HEK293 (cell line): ENCODE measurements at regions not wholly inside any gene's neighbourhood (a gene's known extent, or its start where the extent isn't known, plus 50 kb on each side); places are given as distances from the start of the nearest gene placed in this dataset.

ENCODE experiments used
- CTCF ChIA-PET: fragments of 350-600 bp; formaldehyde crosslinking; extraction: SDS; loops from one replicate; lab custom pipeline; 2021; ENCODE audit warnings: antibody characterized with exemption; lab: Yijun Ruan, JAX
- POLR2A ChIA-PET: fragments of 300-600 bp; formaldehyde crosslinking; extraction: SDS; loops from one replicate; lab custom pipeline; 2020; ENCODE audit warnings: antibody characterized with exemption, inconsistent platforms; lab: Yijun Ruan, JAX
- H3K27ac ChIP-seq: fragments of 200-500 bp; sonication (Bioruptor generic); 2 replicates; pipeline ENCODE4 v1.5.1; 2014; ENCODE audit warnings: low read depth, low read length, control low read depth, inconsistent platforms; ENCODE audit errors: extremely low read depth
- H3K36me3 ChIP-seq, 2 experiments: fragments of 200-500 bp in 1 of 2; sonication (Bioruptor generic) in 1 of 2; 1 replicate in 1 of 2; 2 replicates in 1 of 2; pipeline ENCODE4 v1.5.1; 2014 to 2017; ENCODE audit warnings: inconsistent platforms in 2 of 2, low read length in 2 of 2; ENCODE audit not compliant: control insufficient read depth in 2 of 2, insufficient read depth in 1 of 2
- H3K4me1 ChIP-seq: fragments of 200-500 bp; sonication (Bioruptor generic); 2 replicates; pipeline ENCODE4 v1.5.1; 2014; ENCODE audit warnings: mild to moderate bottlenecking, low read length, inconsistent platforms; ENCODE audit not compliant: control insufficient read depth, insufficient read depth
- H3K4me3 ChIP-seq: 2 replicates; pipeline ENCODE4 v1.5.1; 2011; ENCODE audit warnings: low read depth, mild to moderate bottlenecking, control low read depth, low read length, moderate library complexity
- H3K9me3 ChIP-seq: fragments of 200-500 bp; sonication (Bioruptor generic); 2 replicates; pipeline ENCODE4 v1.5.1; 2014; ENCODE audit warnings: low read depth, low read length, inconsistent platforms; ENCODE audit not compliant: control insufficient read depth, insufficient read depth
- ELK4 ChIP-seq: IDR thresholded peaks from 2 replicates; pipeline ENCODE4 v1.6.1; 2011; ENCODE audit warnings: mild to moderate bottlenecking, low read depth, low read length, borderline replicate concordance
- GFI1B ChIP-seq: fragments of 450-650 bp; formaldehyde crosslinking; IDR thresholded peaks from 2 replicates; pipeline ENCODE4 v1.5.1; 2016; ENCODE audit warnings: missing biosample characterization, missing genetic modification characterization
- PBX3 ChIP-seq: sonication (generic); formaldehyde crosslinking; IDR thresholded peaks from 2 replicates; pipeline ENCODE4 v1.8.1; 2022; ENCODE audit warnings: mild to moderate bottlenecking, moderate library complexity, missing genetic modification reagents
- SETDB1 ChIP-seq: IDR thresholded peaks from one replicate; pipeline ENCODE4 v1.6.1; 2017; ENCODE audit warnings: mild to moderate bottlenecking, low read length, moderate library complexity, mixed read lengths; ENCODE audit not compliant: insufficient read length
- ZBTB17 ChIP-seq: fragments of 450-650 bp; formaldehyde crosslinking; IDR thresholded peaks from 2 replicates; pipeline ENCODE4 v1.5.1; 2016; ENCODE audit warnings: missing biosample characterization, missing genetic modification characterization
- ZBTB21 ChIP-seq: fragments of 450-650 bp; formaldehyde crosslinking; IDR thresholded peaks from 2 replicates; pipeline ENCODE4 v1.5.1; 2017; ENCODE audit warnings: missing biosample characterization, missing genetic modification characterization
- ZBTB8A ChIP-seq: fragments of 450-650 bp; formaldehyde crosslinking; IDR thresholded peaks from 2 replicates; pipeline ENCODE4 v1.5.1; 2016; ENCODE audit warnings: missing biosample characterization, missing genetic modification characterization
- ZIC2 ChIP-seq: fragments of 450-650 bp; formaldehyde crosslinking; IDR thresholded peaks from 2 replicates; pipeline ENCODE4 v1.5.1; 2016; ENCODE audit warnings: missing biosample characterization, missing genetic modification characterization
- ZNF133 ChIP-seq: fragments of 450-650 bp; formaldehyde crosslinking; IDR thresholded peaks from 2 replicates; pipeline ENCODE4 v1.5.1; 2016; ENCODE audit warnings: missing biosample characterization, missing genetic modification characterization
- ZNF23 ChIP-seq: fragments of 450-650 bp; formaldehyde crosslinking; IDR thresholded peaks from 2 replicates; pipeline ENCODE4 v1.5.1; 2016; ENCODE audit warnings: missing biosample characterization, missing genetic modification characterization, borderline replicate concordance
- ZNF26 ChIP-seq: fragments of 450-650 bp; formaldehyde crosslinking; IDR thresholded peaks from 2 replicates; pipeline ENCODE4 v1.5.1; 2016; ENCODE audit warnings: missing biosample characterization, missing genetic modification characterization
- ZNF280C ChIP-seq: fragments of 450-650 bp; formaldehyde crosslinking; IDR thresholded peaks from 2 replicates; pipeline ENCODE4 v1.5.1; 2016; ENCODE audit warnings: missing biosample characterization, missing genetic modification characterization
- ZNF335 ChIP-seq: fragments of 450-650 bp; formaldehyde crosslinking; conservative IDR thresholded peaks from 2 replicates; pipeline ENCODE4 v1.5.1; 2016; ENCODE audit warnings: missing biosample characterization, missing genetic modification characterization
- ZNF350 ChIP-seq: fragments of 450-650 bp; formaldehyde crosslinking; IDR thresholded peaks from 2 replicates; pipeline ENCODE4 v1.5.0; 2017; ENCODE audit warnings: missing biosample characterization, mild to moderate bottlenecking, missing genetic modification characterization
- ZNF501 ChIP-seq: fragments of 450-650 bp; formaldehyde crosslinking; IDR thresholded peaks from 2 replicates; pipeline ENCODE4 v1.5.1; 2016; ENCODE audit warnings: missing biosample characterization, missing genetic modification characterization
- ZNF600 ChIP-seq: fragments of 450-650 bp; formaldehyde crosslinking; IDR thresholded peaks from 2 replicates; pipeline ENCODE4 v1.5.1; 2016; ENCODE audit warnings: missing biosample characterization, missing genetic modification characterization
- ZNF660 ChIP-seq: fragments of 450-650 bp; IDR thresholded peaks from 2 replicates; pipeline ENCODE4 v1.5.1; 2018; ENCODE audit warnings: missing biosample characterization, mild to moderate bottlenecking, missing genetic modification characterization
- ZNF677 ChIP-seq: fragments of 450-650 bp; IDR thresholded peaks from 2 replicates; pipeline ENCODE4 v1.5.0; 2018; ENCODE audit warnings: missing biosample characterization, mild to moderate bottlenecking, missing genetic modification characterization, moderate library complexity
- ZNF747 ChIP-seq: fragments of 450-650 bp; formaldehyde crosslinking; IDR thresholded peaks from 2 replicates; pipeline ENCODE4 v1.5.1; 2016; ENCODE audit warnings: missing biosample characterization, missing genetic modification characterization
- ZNF76 ChIP-seq: fragments of 450-650 bp; formaldehyde crosslinking; IDR thresholded peaks from 2 replicates; pipeline ENCODE4; 2016; ENCODE audit warnings: low read depth, missing biosample characterization, missing genetic modification characterization, borderline replicate concordance
- ZNF768 ChIP-seq: fragments of 450-650 bp; formaldehyde crosslinking; IDR thresholded peaks from 2 replicates; pipeline ENCODE4 v1.5.1; 2018; ENCODE audit warnings: missing biosample characterization, mild to moderate bottlenecking, missing genetic modification characterization
- ZNF830 ChIP-seq: fragments of 450-650 bp; IDR thresholded peaks from 2 replicates; pipeline ENCODE4 v1.5.0; 2018; ENCODE audit warnings: missing biosample characterization, missing genetic modification characterization, low read depth, mild to moderate bottlenecking, moderate library complexity
- ZSCAN18 ChIP-seq: fragments of 450-650 bp; formaldehyde crosslinking; IDR thresholded peaks from 2 replicates; pipeline ENCODE4 v1.5.1; 2016; ENCODE audit warnings: missing biosample characterization, missing genetic modification characterization

- Histone ChIP-seq H3K27ac (no peak overlapping the region), H3K4me1 (no peaks in the 10 kb centered on the region), H3K9me3 (no peaks in the 10 kb centered on the region), H3K4me3 (no peak overlapping the region), H3K36me3 (no peaks in the 10 kb centered on the region)
- ChIA-PET CTCF (no interaction called here), POLR2A (no interaction called here)
- no peak for TF ChIP-seq ZNF501 (tag by site-specific recombination)
- TF ChIP-seq ZNF830 (tag by site-specific recombination): no peak
- TF ChIP-seq ZSCAN18 (tag by site-specific recombination): no peak
- TF ChIP-seq ZNF350: no peak
- no peak for TF ChIP-seq ZNF133 (tag by site-specific recombination)
- no peak for TF ChIP-seq PBX3
- TF ChIP-seq SETDB1: no peak
- no peak for TF ChIP-seq ZNF600 (tag by site-specific recombination)
- no peak for TF ChIP-seq ZNF76 (tag by site-specific recombination)
- TF ChIP-seq ZNF280C (tag by site-specific recombination): no peak
- TF ChIP-seq ZNF768 (tag by site-specific recombination): no peak
- no peak for TF ChIP-seq ZNF677 (tag by site-specific recombination)
- TF ChIP-seq ZNF26 (tag by site-specific recombination): no peak
- no peak for TF ChIP-seq ZNF747 (tag by site-specific recombination)
- no peak for TF ChIP-seq ZIC2 (tag by site-specific recombination)
- no peak for TF ChIP-seq ZNF660
- no peak for TF ChIP-seq GFI1B (tag by site-specific recombination)
- no peak for TF ChIP-seq ZNF335 (tag by site-specific recombination)
These were observed 789.9 kb upstream of the ADGRL4 start for GRCh38 chr1:79796434-79796833.

DNA sequence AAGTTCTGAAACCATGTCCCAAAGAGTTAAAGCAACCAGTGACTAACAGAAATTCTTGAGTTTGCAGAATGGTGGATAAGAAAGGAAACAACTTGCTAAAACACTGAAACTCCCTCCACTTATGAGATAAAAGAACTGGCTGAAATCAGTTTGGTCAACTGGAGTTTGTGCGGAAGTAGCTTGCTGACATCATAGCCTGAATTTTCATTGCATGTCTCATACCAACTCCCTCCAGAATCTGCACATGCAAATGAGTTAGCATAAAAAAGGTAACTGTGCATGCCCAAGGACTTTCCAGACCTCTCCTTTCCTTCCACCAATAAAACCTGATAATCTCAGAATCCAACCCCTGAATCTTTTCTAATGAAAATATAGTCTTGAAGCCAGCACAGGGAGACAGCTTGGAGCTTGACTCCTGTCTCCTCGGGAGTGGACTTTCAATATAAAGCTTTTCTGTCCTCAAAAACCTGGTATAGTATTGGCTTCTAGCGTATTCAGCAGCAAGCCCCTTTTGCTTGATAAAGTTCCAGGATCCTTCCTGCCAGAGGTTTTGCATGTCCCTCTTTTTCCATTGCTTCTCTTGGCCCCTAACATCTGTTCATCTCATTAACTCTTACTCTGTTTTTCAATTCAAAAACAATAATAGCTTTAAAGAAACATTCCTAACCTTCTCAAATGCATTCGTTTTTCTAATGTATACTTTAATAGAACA lies 785.8 kb upstream of the ADGRL4 start:
- no peak overlapping the region for H3K27ac ChIP-seq
- POLR2A ChIA-PET: no interaction called here
- CTCF ChIA-PET: no interaction called here
- H3K9me3 ChIP-seq: no peaks in the 10 kb centered on the region
- no peaks in the 10 kb centered on the region for H3K36me3 ChIP-seq
- no peaks in the 10 kb centered on the region for H3K4me1 ChIP-seq
- no peak overlapping the region for H3K4me3 ChIP-seq
- no peak for TF ChIP-seq ZNF23 (tag by site-specific recombination)
- TF ChIP-seq ZBTB21: no peak
- no peak for TF ChIP-seq ZBTB8A (tag by site-specific recombination)
- TF ChIP-seq ZBTB17 (tag by site-specific recombination): no peak
- TF ChIP-seq ELK4: no peak
